Motor neuron (in vitro differentiated cells): ENCODE measurements at regions not wholly inside any gene's neighbourhood (a gene's known extent, or its start where the extent isn't known, plus 50 kb on each side); places are given as distances from the start of the nearest gene placed in this dataset.
"Not testable (repeated sequence)": the region's sequence is repeated elsewhere in the genome, so short reads cannot be mapped to it uniquely, and the experiment has no call there.

Experiments
- ATAC-seq, 8 experiments: fragments of 200-7000 bp; cut with Tn5 transposase; replicated peaks in 6 of 8; 2 replicates each; pipeline ENCODE4 v1.8.0; 2021; ENCODE audit warnings: mild to moderate bottlenecking in 8 of 8, moderate library complexity in 8 of 8
- H3K27ac ChIP-seq, 2 donors: fragments of 250-450 bp; sonication (Bioruptor Pico); 2 replicates each; pipeline ENCODE4 v1.9.0; 2021; ENCODE audit warnings: antibody characterized with exemption in 2 of 2, mild to moderate bottlenecking in 2 of 2, moderate library complexity in 1 of 2
- H3K4me1 ChIP-seq, 2 donors: fragments of 250-450 bp; sonication (Bioruptor Pico); replicated peaks in 1 of 2; 2 replicates each; pipeline ENCODE4 v1.6.1; 2021; ENCODE audit warnings: antibody characterized with exemption in 2 of 2, mild to moderate bottlenecking in 2 of 2, moderate library complexity in 1 of 2
- H3K4me3 ChIP-seq, 5 donors: fragments of 250-450 bp; sonication (Bioruptor Pico); 2 replicates each; pipeline ENCODE4 v1.9.0; 2021; ENCODE audit warnings: antibody characterized with exemption in 5 of 5, mild to moderate bottlenecking in 5 of 5, moderate library complexity in 4 of 5
- WGBS, 10 experiments: fragments of 450-650 bp; shearing (Covaris generic); methylation state at CpG; one replicate each; pipeline ENCODE4 v1.0.0; 2022; 5-methylcytosine and 5-hydroxymethylcytosine counted together
- in situ Hi-C, 9 experiments: fragments of 400-800 bp; cut with MboI; loops; one replicate each; pipeline ENCODE4 v1.15.0; 2021; ENCODE audit warnings: low sequenced_read_pairs in 9 of 9, low pct_unique_long_range_greater_than_20kb in 2 of 9; ENCODE audit not compliant: unreplicated experiment in 9 of 9

GRCh38 chr6:157750973-157751372 lies 72.1 kb upstream of the SNX9 start:
- ATAC-seq, H3K4me3 ChIP-seq: not testable (repeated sequence)

GRCh38 chr6:157751547-157752200 lies 71.4 kb upstream of the SNX9 start:
- Histone ChIP-seq H3K4me3 (no peak overlapping the region), H3K27ac (no peak overlapping the region), H3K4me1 (no peaks in the 10 kb centered on the region)
- ATAC-seq = no peak
- in situ Hi-C loops = loop anchor here in 1 of 9 experiments (25.0 kb wide), 1 partner anchor 336 kb away; no protein-coding TSS in a partner anchor
- 25 to 100% (median 93%) methylated on average over 1 to 4 of the region's 10 CpGs; no CpG with 5 or more reads in 2 of the 10 experiments for WGBS, 10 experiments

More at GRCh38 chr6:157750973-157751372, 72.1 kb upstream of the SNX9 start:
- in situ Hi-C loops = loop anchor here in 1 of 9 experiments (25.0 kb wide), 1 partner anchor 336 kb away; no protein-coding TSS in a partner anchor
- 45 to 100% (median 74%) methylated on average over 1 to 3 of the region's 3 CpGs; no CpG with 5 or more reads in 2 of the 10 experiments for WGBS, 10 experiments
- H3K27ac ChIP-seq, H3K4me1 ChIP-seq: not testable (repeated sequence)

- H3K4me3 ChIP-seq, ATAC-seq, H3K27ac ChIP-seq, H3K4me1 ChIP-seq: not testable (repeated sequence)
- 18 to 100% (median 62%) methylated on average over 1 to 3 of the region's 3 CpGs; no CpG with 5 or more reads in 5 of the 10 experiments for WGBS, 10 experiments
- in situ Hi-C loops = loop anchor here in 1 of 9 experiments (25.0 kb wide), 1 partner anchor 334 kb away; no protein-coding TSS in a partner anchor
These were observed 70.2 kb upstream of the SNX9 start for GRCh38 chr6:157752879-157753278.

GRCh38 chr6:157753291-157753690 lies 69.8 kb upstream of the SNX9 start:
- ATAC-seq = no peak
- in situ Hi-C loops = loop anchor here in 1 of 9 experiments (25.0 kb wide), 1 partner anchor 334 kb away; no protein-coding TSS in a partner anchor
- Histone ChIP-seq H3K4me1 (peaks cover 0 to 2% of the 10 kb centered on the region in 2 donors), H3K4me3 (no peak overlapping the region), H3K27ac (no peak overlapping the region)
- WGBS, 10 experiments = 0 to 94% (median 50%) methylated on average over 1 to 2 of the region's 2 CpGs; no CpG with 5 or more reads in 2 of the 10 experiments

GRCh38 chr6:157753801-157754200 lies 69.2 kb upstream of the SNX9 start:
- not testable (repeated sequence) for ATAC-seq, H3K4me3 ChIP-seq, H3K4me1 ChIP-seq, H3K27ac ChIP-seq
- WGBS, 10 experiments = 79 to 90% (median 90%) methylated on average over 2 to 4 of the region's 4 CpGs; no CpG with 5 or more reads in 7 of the 10 experiments
- in situ Hi-C loops = loop anchor here in 1 of 9 experiments (25.0 kb wide), 1 partner anchor 334 kb away; no protein-coding TSS in a partner anchor

DNA sequence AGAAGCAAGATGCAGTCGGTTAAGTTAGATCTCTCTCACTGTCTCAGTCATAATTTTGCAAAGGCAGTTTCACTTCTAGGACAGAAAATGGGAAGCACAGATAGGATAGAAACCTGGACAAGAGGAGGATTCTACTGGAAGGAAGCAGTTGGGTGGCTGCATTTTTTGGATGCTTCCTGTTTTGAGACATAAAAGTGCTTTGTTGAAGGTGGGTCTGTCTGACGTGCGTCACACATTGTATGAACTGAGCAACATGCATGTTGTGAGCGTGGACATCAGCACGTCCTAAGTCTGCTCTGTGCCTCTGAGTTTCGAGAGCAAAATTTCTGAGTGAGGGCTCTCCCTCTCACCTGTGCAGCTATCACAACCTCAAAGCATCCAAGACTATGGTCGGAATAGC lies 68.7 kb upstream of the SNX9 start:
- Histone ChIP-seq H3K4me1 (peaks cover 0 to 2% of the 10 kb centered on the region in 2 donors), H3K4me3 (no peak overlapping the region), H3K27ac (no peak overlapping the region)
- in situ Hi-C loops = loop anchor here in 1 of 9 experiments (25.0 kb wide), 1 partner anchor 333 kb away; no protein-coding TSS in a partner anchor
- WGBS, 10 experiments = 85 to 100% (median 100%) methylated on average over 1 to 7 of the region's 7 CpGs; no CpG with 5 or more reads in 3 of the 10 experiments
- ATAC-seq = no peak

- Histone ChIP-seq H3K4me1 (peaks cover 0 to 2% of the 10 kb centered on the region in 2 donors), H3K4me3 (no peak overlapping the region), H3K27ac (no peak overlapping the region)
- ATAC-seq = no peak
- WGBS, 10 experiments = 0 to 93% (median 38%) methylated on average over 1 to 12 of the region's 12 CpGs
- in situ Hi-C loops = loop anchor here in 1 of 9 experiments (25.0 kb wide), 1 partner anchor 332 kb away; no protein-coding TSS in a partner anchor
These were observed 67.9 kb upstream of the SNX9 start for GRCh38 chr6:157755032-157755745.

DNA sequence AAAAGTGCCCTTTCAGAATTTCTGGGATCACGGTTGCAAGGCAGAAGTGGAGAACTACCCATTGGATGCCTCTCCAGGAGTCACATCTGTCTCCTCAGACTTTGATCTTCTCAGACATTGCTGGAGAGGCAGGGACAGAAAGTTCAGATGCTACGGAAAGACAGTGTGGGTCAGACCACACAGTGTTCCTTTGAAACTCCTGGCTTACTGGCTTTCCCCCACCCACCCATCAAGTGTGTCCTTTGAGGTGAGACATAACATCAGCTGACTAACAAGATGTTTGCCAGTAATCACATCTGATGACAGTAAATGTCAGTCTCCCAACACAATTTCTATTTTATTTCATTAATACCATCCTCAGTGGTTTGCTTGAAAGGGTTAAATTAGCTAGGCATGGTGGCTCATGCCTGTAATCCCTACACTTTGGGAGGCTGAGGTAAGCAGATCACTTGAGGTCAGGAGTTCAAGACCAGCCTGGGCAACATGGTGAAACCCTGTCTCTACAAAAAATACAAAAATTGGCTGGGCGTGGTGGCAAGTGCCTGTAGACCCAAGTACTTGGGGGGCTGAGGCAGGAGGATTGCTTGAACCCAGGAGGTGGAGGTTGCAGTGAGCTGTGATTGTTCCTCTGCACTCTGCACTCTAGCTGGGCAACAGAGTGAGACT lies 67.2 kb upstream of the SNX9 start:
- H3K27ac ChIP-seq = no peak overlapping the region
- ATAC-seq = no peak
- in situ Hi-C loops = loop anchor here in 1 of 9 experiments (25.0 kb wide), 1 partner anchor 331 kb away; no protein-coding TSS in a partner anchor
- H3K4me1 ChIP-seq = peaks cover 0 to 6% of the 10 kb centered on the region in 2 donors
- H3K4me3 ChIP-seq = no peak overlapping the region
- 11 to 100% (median 71%) methylated on average over 1 to 3 of the region's 3 CpGs; no CpG with 5 or more reads in 2 of the 10 experiments for WGBS, 10 experiments

DNA sequence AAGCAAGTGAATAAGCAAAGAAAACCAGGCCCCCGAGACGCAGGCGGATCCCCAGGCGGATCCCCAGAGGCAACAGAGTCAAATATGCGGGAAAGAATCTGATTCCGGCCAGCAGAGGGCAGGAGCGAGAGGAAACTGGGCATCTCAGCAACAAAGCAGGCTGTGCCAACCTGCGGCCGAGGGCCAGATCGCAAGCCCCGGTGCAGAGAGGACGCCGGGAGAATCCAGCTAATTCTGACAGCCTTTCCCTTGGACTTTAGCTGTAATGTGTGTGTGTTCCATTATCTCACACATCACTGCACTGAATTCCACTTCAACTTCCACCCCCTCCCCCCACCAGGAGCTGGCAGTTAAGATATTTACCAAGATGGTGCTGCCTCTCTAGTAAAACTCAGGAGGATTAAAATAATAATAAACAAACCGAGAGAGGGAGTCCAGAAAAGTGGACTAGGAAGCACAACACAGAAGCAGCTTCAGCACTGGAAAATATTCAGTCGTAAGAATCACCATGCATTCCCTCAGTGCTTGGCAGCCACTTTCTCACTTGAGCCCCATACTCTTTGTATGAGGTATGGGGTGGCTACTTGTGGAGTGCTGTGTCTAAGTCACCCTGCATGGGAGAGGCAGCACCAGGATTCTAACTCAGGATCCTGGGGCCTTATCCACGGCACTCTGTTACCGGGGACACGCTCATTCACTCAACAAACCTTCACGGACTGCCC lies 66.2 kb upstream of the SNX9 start:
- Histone ChIP-seq H3K4me1 (peaks cover 0 to 8% of the 10 kb centered on the region in 2 donors), H3K4me3 (no peak overlapping the region), H3K27ac (no peak overlapping the region)
- 0 to 100% (median 38%) methylated on average over 2 to 16 of the region's 19 CpGs; no CpG with 5 or more reads in 1 of the 10 experiments for WGBS, 10 experiments
- in situ Hi-C loops = loop anchor here in 1 of 9 experiments (25.0 kb wide), 1 partner anchor 330 kb away; no protein-coding TSS in a partner anchor
- ATAC-seq = peak; percentile 85 to 98 (median 87)

DNA sequence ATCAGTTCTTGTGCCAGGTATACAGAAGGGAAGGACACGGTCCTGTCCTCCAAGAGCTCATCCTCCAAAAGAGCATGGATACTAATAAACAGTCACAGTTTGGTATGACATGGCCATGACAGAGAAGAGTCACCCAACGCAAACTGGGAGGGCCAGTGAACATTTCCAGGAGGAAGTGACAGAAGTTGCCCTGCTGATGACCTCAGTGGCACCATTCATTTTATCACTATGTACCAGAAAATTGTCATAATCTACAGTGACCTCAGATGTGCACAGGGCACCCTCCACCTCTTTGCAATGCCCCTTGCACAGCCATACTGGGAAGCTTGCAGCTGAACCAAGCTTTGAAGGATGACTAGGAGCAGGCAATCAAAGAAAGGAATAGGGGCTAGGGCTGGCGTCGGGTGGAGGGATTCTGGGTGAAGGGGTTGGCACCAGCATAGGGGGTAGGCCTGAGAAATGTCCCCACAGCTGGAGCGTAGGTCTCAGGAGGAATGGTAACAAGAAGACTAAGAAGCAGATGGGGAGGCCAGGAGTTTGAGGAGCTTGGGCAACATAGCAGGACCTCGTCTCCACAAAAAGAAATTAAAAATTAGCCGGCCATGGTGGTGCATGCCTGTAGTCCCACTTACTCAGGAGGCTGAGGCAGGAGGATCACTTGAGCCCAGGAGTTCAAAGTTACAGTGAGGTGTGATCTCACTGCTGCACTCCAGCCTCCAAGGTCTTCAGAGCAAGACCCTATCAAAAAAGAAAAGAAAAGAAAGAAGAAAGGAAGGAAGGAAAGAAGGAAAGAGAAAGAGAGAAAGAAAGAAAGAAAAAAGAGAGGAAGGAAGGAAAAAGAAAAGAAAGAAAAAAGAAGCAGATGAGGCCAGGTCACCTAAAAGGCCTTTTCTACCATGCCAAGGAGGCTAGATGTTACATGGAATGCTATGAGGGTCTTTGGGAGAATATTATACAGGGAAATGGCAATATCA lies 65.3 kb upstream of the SNX9 start:
- in situ Hi-C loops = loop anchor here in 1 of 9 experiments (25.0 kb wide), 1 partner anchor 330 kb away; no protein-coding TSS in a partner anchor
- no peak for ATAC-seq
- 73 to 100% (median 97%) methylated on average over 1 to 6 of the region's 7 CpGs; no CpG with 5 or more reads in 1 of the 10 experiments for WGBS, 10 experiments
- no peak overlapping the region for H3K27ac ChIP-seq
- H3K4me1 ChIP-seq = peaks cover 0 to 8% of the 10 kb centered on the region in 2 donors
- H3K4me3 ChIP-seq = no peak overlapping the region

DNA sequence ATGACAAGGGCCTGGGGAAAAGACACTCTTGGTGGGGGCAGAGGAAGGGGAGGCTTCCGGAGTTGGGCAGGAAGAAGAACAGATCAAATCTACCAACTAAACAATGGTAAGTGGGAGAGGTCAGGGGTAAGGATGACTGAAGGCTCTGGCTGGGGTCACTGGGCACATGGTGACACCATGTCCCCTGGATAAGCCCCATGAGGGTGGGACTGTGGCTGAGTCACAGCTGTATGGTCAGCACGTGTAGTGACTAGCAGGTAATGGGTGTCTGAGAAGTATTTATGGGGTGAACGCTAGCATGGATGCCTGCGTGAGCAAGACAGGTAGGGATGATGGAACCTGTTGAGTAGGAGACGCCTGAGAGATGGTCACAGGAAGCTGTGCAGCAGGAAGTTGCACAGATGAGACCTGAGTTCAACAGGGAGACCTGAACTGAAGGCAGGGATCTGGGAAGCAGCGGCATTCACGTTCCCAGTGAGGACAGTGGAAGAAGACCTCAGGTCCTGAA lies 64.5 kb upstream of the SNX9 start:
- no peak overlapping the region for H3K27ac ChIP-seq
- peaks cover 1 to 8% of the 10 kb centered on the region in 2 donors for H3K4me1 ChIP-seq
- in situ Hi-C loops = loop anchor here in 1 of 9 experiments (25.0 kb wide), 1 partner anchor 329 kb away; no protein-coding TSS in a partner anchor
- WGBS, 10 experiments = 67 to 100% (median 96%) methylated on average over 1 to 6 of the region's 7 CpGs; no CpG with 5 or more reads in 2 of the 10 experiments
- H3K4me3 ChIP-seq = no peak overlapping the region
- no peak for ATAC-seq
